NB4 (cell line): ENCODE measurements at regions not wholly inside any gene's neighbourhood (a gene's known extent, or its start where the extent isn't known, plus 50 kb on each side); places are given as distances from the start of the nearest gene placed in this dataset.

Experiments
- DNase-seq: peaks from one replicate; pipeline ENCODE4 v3.0.0; 2010; ENCODE audit warnings: low read depth
- H3K4me3 ChIP-seq: one replicate; pipeline ENCODE4 v1.5.1; 2011; ENCODE audit warnings: mild to moderate bottlenecking, low read depth, low read length, moderate library complexity
- CTCF ChIP-seq: IDR thresholded peaks from one replicate; pipeline ENCODE4 v1.5.1; 2012; ENCODE audit warnings: low read depth, low read length
- MAX ChIP-seq: IDR thresholded peaks from 2 replicates; pipeline ENCODE4 v1.6.1; 2011; ENCODE audit warnings: low read depth, low read length
- MYC ChIP-seq: IDR thresholded peaks from 2 replicates; pipeline ENCODE4 v1.6.1; 2011; ENCODE audit warnings: low read depth, low read length
- POLR2A ChIP-seq: IDR thresholded peaks from 2 replicates; pipeline ENCODE4 v1.6.1; 2011; ENCODE audit warnings: mild to moderate bottlenecking; ENCODE audit not compliant: insufficient read length; ENCODE audit errors: extremely low read depth

GRCh38 chr1:60431593-60431992, 358.0 kb upstream of the C1orf87 start:
- no peak for TF ChIP-seq CTCF

GRCh38 chr1:60430375-60430774, 356.8 kb upstream of the C1orf87 start:
- TF ChIP-seq CTCF (no peak), MAX (no peak)
- H3K4me3 ChIP-seq: no peak overlapping the region
- DNase-seq: no peak

More at GRCh38 chr1:60431593-60431992, 358.0 kb upstream of the C1orf87 start:
- no peak for DNase-seq
- no peak overlapping the region for H3K4me3 ChIP-seq

- DNase-seq: no peak
- TF ChIP-seq CTCF: no peak
- no peak for TF ChIP-seq MAX
- no peak for TF ChIP-seq POLR2A
- TF ChIP-seq MYC: no peak
- no peak overlapping the region for H3K4me3 ChIP-seq
Observed at GRCh38 chr1:60428127-60428526, 354.6 kb upstream of the C1orf87 start.

GRCh38 chr1:60427701-60428100, 354.1 kb upstream of the C1orf87 start:
- TF ChIP-seq CTCF (no peak), MYC (no peak), POLR2A (no peak), MAX (no peak)
- DNase-seq: peak; percentile 8
- H3K4me3 ChIP-seq: no peak overlapping the region

GRCh38 chr1:60427194-60427593, 353.6 kb upstream of the C1orf87 start:
- DNase-seq: no peak
- no peak overlapping the region for H3K4me3 ChIP-seq
- no peak for TF ChIP-seq CTCF
- TF ChIP-seq MAX: no peak
- TF ChIP-seq MYC: no peak
- no peak for TF ChIP-seq POLR2A

GRCh38 chr1:60425528-60425927, 352.0 kb upstream of the C1orf87 start:
- DNase-seq: peak; percentile 4
- no peak overlapping the region for H3K4me3 ChIP-seq
- TF ChIP-seq CTCF (peak; percentile 50), MYC (no peak)
